ENCODE measurements at regions not wholly inside any gene's neighbourhood (a gene's known extent, or its start where the extent isn't known, plus 50 kb on each side); places are given as distances from the start of the nearest gene placed in this dataset.

GRCh38 chr6:141744194-141744925, 388.4 kb upstream of the GJE1 start:
- no peak for DNase-seq (ENCODE audit: low read depth)
- TF ChIP-seq CTCF (IDR thresholded peaks at IDR 0.05; ENCODE audit: insufficient read depth, low read length): no peak
- no peak overlapping the region for H3K4me3 ChIP-seq (ENCODE audit: low read depth, low read length)

- H3K4me3 ChIP-seq (ENCODE audit: low read depth, low read length): no peak overlapping the region
- no peak for DNase-seq (ENCODE audit: low read depth)
- no peak for TF ChIP-seq CTCF (IDR thresholded peaks at IDR 0.05; ENCODE audit: insufficient read depth, low read length)
Measured at GRCh38 chr6:141736104-141736503, 396.6 kb upstream of the GJE1 start.

GRCh38 chr6:141735126-141735525, 397.6 kb upstream of the GJE1 start:
- H3K4me3 ChIP-seq (ENCODE audit: low read depth, low read length): no peak overlapping the region
- no peak for DNase-seq (ENCODE audit: low read depth)
- TF ChIP-seq CTCF (IDR thresholded peaks at IDR 0.05; ENCODE audit: insufficient read depth, low read length): no peak

GRCh38 chr6:141734071-141734840, 398.5 kb upstream of the GJE1 start:
- DNase-seq (ENCODE audit: low read depth): no peak
- H3K4me3 ChIP-seq (ENCODE audit: low read depth, low read length): no peak overlapping the region
- no peak for TF ChIP-seq CTCF (IDR thresholded peaks at IDR 0.05; ENCODE audit: insufficient read depth, low read length)

- no peak for DNase-seq (ENCODE audit: low read depth)
- no peak overlapping the region for H3K4me3 ChIP-seq (ENCODE audit: low read depth, low read length)
- TF ChIP-seq CTCF (IDR thresholded peaks at IDR 0.05; ENCODE audit: insufficient read depth, low read length): no peak
Measured at GRCh38 chr6:141729146-141729545, 403.6 kb upstream of the GJE1 start.

GRCh38 chr6:141728330-141728729, 404.4 kb upstream of the GJE1 start:
- DNase-seq (ENCODE audit: low read depth): no peak
- H3K4me3 ChIP-seq (ENCODE audit: low read depth, low read length): no peak overlapping the region
- TF ChIP-seq CTCF (IDR thresholded peaks at IDR 0.05; ENCODE audit: insufficient read depth, low read length): no peak
